Prostate gland (tissue), 2 donors: ENCODE measurements at regions not wholly inside any gene's neighbourhood (a gene's known extent, or its start where the extent isn't known, plus 50 kb on each side); places are given as distances from the start of the nearest gene placed in this dataset.

Experiments
- POLR2A ChIP-seq: fragments of 450-650 bp; IDR thresholded peaks from one replicate; pipeline ENCODE4 v1.6.1; 2016; ENCODE audit warnings: antibody characterized with exemption, mild to moderate bottlenecking
- TF ChIP-seq, protein P1 (sequence below), 4 experiments: fragments of 200-600 bp in 2 of 4; fragments of 450-650 bp in 2 of 4; sonication (generic) in 2 of 4; IDR thresholded peaks; 1 replicate in 3 of 4; 2 replicates in 1 of 4; pipeline ENCODE4 v1.5.1; 2016 to 2019; ENCODE audit warnings: antibody characterized with exemption in 4 of 4, mild to moderate bottlenecking in 2 of 4, moderate library complexity in 2 of 4

DNA sequence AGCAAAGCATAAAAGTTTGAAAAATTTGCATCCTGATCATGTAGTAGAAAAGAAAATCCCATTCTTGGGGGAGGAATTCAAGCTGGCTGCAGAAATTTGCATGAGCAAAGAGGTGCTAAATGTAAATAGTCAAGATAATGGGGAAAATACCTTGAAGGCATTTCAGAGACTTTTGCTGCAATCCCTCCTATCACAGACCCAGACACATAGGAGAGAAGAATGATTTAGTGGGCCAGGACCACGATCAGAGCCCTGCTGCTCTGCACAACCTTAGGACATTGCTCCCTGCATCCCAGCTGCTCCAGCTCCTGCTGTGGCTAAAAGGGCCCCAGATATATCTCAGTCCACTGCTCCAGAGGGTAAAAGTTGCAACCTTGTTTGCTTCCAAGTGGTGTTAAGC is 1439.7 kb upstream of the AGA start:
- TF ChIP-seq, protein P1, sequence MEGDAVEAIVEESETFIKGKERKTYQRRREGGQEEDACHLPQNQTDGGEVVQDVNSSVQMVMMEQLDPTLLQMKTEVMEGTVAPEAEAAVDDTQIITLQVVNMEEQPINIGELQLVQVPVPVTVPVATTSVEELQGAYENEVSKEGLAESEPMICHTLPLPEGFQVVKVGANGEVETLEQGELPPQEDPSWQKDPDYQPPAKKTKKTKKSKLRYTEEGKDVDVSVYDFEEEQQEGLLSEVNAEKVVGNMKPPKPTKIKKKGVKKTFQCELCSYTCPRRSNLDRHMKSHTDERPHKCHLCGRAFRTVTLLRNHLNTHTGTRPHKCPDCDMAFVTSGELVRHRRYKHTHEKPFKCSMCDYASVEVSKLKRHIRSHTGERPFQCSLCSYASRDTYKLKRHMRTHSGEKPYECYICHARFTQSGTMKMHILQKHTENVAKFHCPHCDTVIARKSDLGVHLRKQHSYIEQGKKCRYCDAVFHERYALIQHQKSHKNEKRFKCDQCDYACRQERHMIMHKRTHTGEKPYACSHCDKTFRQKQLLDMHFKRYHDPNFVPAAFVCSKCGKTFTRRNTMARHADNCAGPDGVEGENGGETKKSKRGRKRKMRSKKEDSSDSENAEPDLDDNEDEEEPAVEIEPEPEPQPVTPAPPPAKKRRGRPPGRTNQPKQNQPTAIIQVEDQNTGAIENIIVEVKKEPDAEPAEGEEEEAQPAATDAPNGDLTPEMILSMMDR (IDR thresholded peaks at IDR 0.05): no peak
- no peak for TF ChIP-seq POLR2A
